Thyroid gland (tissue), 4 donors: ENCODE measurements at regions not wholly inside any gene's neighbourhood (a gene's known extent, or its start where the extent isn't known, plus 50 kb on each side); places are given as distances from the start of the nearest gene placed in this dataset.

Experiments
- DNase-seq, 2 donors: peaks; one replicate each; pipeline ENCODE4 v3.0.0-alpha.2; 2019
- H3K27ac ChIP-seq, 3 donors: fragments of 200-600 bp; sonication (generic); 1 replicate in 2 of 3; 2 replicates in 1 of 3; pipeline ENCODE4 v1.5.1; 2016 to 2019; ENCODE audit warnings: mild to moderate bottlenecking in 1 of 3, moderate library complexity in 1 of 3
- H3K27me3 ChIP-seq: fragments of 200-600 bp; sonication (generic); one replicate; pipeline ENCODE4 v1.5.1; 2019
- H3K36me3 ChIP-seq, 2 donors: fragments of 200-600 bp; sonication (generic); one replicate each; pipeline ENCODE4 v1.5.1; 2016 to 2019
- H3K4me1 ChIP-seq, 2 donors: fragments of 200-600 bp; sonication (generic); one replicate each; pipeline ENCODE4 v1.5.1; 2017 to 2019
- H3K4me3 ChIP-seq, 3 donors: fragments of 200-600 bp; sonication (generic); replicated peaks in 1 of 3; 1 replicate in 2 of 3; 2 replicates in 1 of 3; pipeline ENCODE4 v1.5.1; 2016; ENCODE audit warnings: mild to moderate bottlenecking in 1 of 3
- H3K9me3 ChIP-seq: fragments of 200-600 bp; sonication (generic); one replicate; pipeline ENCODE4 v1.5.1; 2017
- CTCF ChIP-seq, 6 experiments: fragments of 200-600 bp in 3 of 6; fragments of 450-650 bp in 3 of 6; sonication (generic) in 3 of 6; IDR thresholded peaks; one replicate each; pipeline ENCODE4 v1.5.1; 2016 to 2019; ENCODE audit warnings: antibody characterized with exemption in 6 of 6, mild to moderate bottlenecking in 2 of 6, inconsistent platforms in 1 of 6, moderate library complexity in 1 of 6
- POLR2A ChIP-seq, 2 donors: fragments of 450-650 bp; IDR thresholded peaks; one replicate each; pipeline ENCODE4 v1.6.1; 2017; ENCODE audit warnings: antibody characterized with exemption in 2 of 2, mild to moderate bottlenecking in 2 of 2, moderate library complexity in 1 of 2
- whole genome bisulfite sequencing, 2 donors: methylation state at CpG; one replicate each; pipeline ENCODE4 v1.1.5; 2017; 5-methylcytosine and 5-hydroxymethylcytosine counted together
- intact Hi-C: fragments of 100-400 bp; cut with DNase I; formaldehyde crosslinking; loops from one replicate; pipeline ENCODE4 v1.15.1; 2023

- WGBS, 2 donors, result 92 to 98% methylated on average over 3 of the region's 3 CpGs
- H3K27me3 ChIP-seq, result no peaks in the 10 kb centered on the region
- TF ChIP-seq CTCF (IDR thresholded peaks at IDR 0.05), result no peak
- H3K36me3 ChIP-seq, result no peaks in the 10 kb centered on the region
- intact Hi-C loops, result no loop called here
- H3K9me3 ChIP-seq, result no peaks in the 10 kb centered on the region
- no peak for DNase-seq
- H3K4me1 ChIP-seq, result peaks cover 0 to 8% of the 10 kb centered on the region in 2 donors
- no peak overlapping the region for H3K27ac ChIP-seq
- H3K4me3 ChIP-seq, result no peak overlapping the region
These were observed 328.6 kb downstream of the RRAGC start for GRCh38 chr1:38530957-38531356.

- Histone ChIP-seq H3K36me3 (no peaks in the 10 kb centered on the region), H3K4me1 (peaks cover 0 to 8% of the 10 kb centered on the region in 2 donors), H3K27ac (no peak overlapping the region), H3K9me3 (no peaks in the 10 kb centered on the region), H3K4me3 (no peak overlapping the region), H3K27me3 (no peaks in the 10 kb centered on the region)
- no peak for DNase-seq
- no peak for TF ChIP-seq CTCF (IDR thresholded peaks at IDR 0.05)
- no peak for TF ChIP-seq POLR2A (IDR thresholded peaks at IDR 0.05)
- intact Hi-C loops, result no loop called here
- 86% methylated on average over 2 of the region's 3 CpGs; no CpG with 5 or more reads in 1 of the 2 donors for WGBS, 2 donors
These were observed 329.6 kb downstream of the RRAGC start for GRCh38 chr1:38529946-38530345.

- Histone ChIP-seq H3K9me3 (no peaks in the 10 kb centered on the region), H3K4me3 (no peak overlapping the region), H3K4me1 (peaks cover 0 to 8% of the 10 kb centered on the region in 2 donors), H3K36me3 (no peaks in the 10 kb centered on the region), H3K27ac (no peak overlapping the region), H3K27me3 (no peaks in the 10 kb centered on the region)
- intact Hi-C loops, result no loop called here
- 81 to 87% methylated on average over 6 to 7 of the region's 7 CpGs for WGBS, 2 donors
- TF ChIP-seq CTCF (IDR thresholded peaks at IDR 0.05) (no peak), POLR2A (IDR thresholded peaks at IDR 0.05) (no peak)
- no peak for DNase-seq
These were observed 330.2 kb downstream of the RRAGC start for GRCh38 chr1:38529391-38529790.

GRCh38 chr1:38528623-38529022 is 330.9 kb downstream of the RRAGC start:
- intact Hi-C loops, result no loop called here
- no peaks in the 10 kb centered on the region for H3K36me3 ChIP-seq
- no peaks in the 10 kb centered on the region for H3K27me3 ChIP-seq
- H3K4me1 ChIP-seq, result peaks cover 0 to 8% of the 10 kb centered on the region in 2 donors
- no peaks in the 10 kb centered on the region for H3K9me3 ChIP-seq
- DNase-seq, result peak; percentile 46 to 47
- H3K4me3 ChIP-seq, result no peak overlapping the region
- TF ChIP-seq POLR2A (IDR thresholded peaks at IDR 0.05) (no peak), CTCF (IDR thresholded peaks at IDR 0.05) (peak in 4 of 6 experiments; percentile 28 to 55 (median 38))
- H3K27ac ChIP-seq, result no peak overlapping the region
- WGBS, 2 donors, result 25 to 26% methylated on average over 3 of the region's 3 CpGs

GRCh38 chr1:38527373-38527966 is 332.1 kb downstream of the RRAGC start:
- Histone ChIP-seq H3K4me3 (no peak overlapping the region), H3K36me3 (no peaks in the 10 kb centered on the region), H3K9me3 (no peaks in the 10 kb centered on the region), H3K4me1 (peaks cover 0 to 8% of the 10 kb centered on the region in 2 donors), H3K27ac (no peak overlapping the region), H3K27me3 (no peaks in the 10 kb centered on the region)
- intact Hi-C loops, result no loop called here
- WGBS, 2 donors, result 54 to 65% methylated on average over 6 of the region's 6 CpGs
- TF ChIP-seq CTCF (IDR thresholded peaks at IDR 0.05) (peak in 4 of 6 experiments; percentile 13 to 51 (median 22)), POLR2A (IDR thresholded peaks at IDR 0.05) (no peak)
- peak; percentile 80 to 81 for DNase-seq
